ENCODE measurements at regions not wholly inside any gene's neighbourhood (a gene's known extent, or its start where the extent isn't known, plus 50 kb on each side); places are given as distances from the start of the nearest gene placed in this dataset.

DNA sequence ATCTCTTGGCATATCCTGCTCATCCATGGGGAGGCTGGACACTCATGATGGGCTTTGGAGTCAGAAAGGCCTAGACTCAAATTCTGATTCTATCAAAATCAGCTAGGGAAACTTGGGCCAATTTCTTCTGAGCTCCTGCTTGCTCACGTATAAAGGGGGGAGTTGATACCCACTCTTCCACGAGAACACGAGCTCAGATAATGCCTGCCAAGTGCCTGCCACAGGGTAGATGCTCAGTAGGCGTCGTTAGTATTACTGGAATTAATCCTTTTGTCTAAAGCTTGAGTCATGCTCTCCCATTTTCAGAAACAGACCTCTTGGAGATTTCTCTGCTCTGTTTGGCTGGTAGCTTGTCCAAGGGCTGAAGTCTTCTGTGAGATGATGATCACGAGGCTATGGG is 238.3 kb upstream of the MVB12B start:
- DNase-seq (ENCODE audit: low read depth): no peak

GRCh38 chr9:126089789-126090188 is 236.8 kb upstream of the MVB12B start:
- DNase-seq (ENCODE audit: low read depth): no peak

DNA sequence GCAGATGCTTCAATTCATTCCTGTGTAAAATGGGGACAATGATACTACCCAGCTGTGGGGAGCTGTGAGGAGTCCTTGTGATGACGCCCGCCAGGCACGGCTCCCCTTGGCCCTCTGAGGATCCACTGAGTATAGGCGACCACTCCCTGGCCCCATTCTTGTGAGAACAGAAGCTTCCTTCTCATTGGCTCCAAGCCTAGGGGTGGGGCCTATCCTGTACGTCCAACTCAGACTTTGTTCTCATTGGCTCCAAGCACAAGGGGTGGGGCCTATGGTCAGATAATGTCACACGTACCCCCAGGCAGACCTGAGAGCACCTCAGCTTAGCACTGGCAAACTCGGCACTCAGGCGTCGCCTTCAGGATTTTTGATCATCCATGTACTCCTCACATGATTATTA is 232.9 kb upstream of the MVB12B start:
- DNase-seq (ENCODE audit: low read depth): no peak

GRCh38 chr9:126095546-126096190 is 231.0 kb upstream of the MVB12B start:
- no peak for DNase-seq (ENCODE audit: low read depth)

DNA sequence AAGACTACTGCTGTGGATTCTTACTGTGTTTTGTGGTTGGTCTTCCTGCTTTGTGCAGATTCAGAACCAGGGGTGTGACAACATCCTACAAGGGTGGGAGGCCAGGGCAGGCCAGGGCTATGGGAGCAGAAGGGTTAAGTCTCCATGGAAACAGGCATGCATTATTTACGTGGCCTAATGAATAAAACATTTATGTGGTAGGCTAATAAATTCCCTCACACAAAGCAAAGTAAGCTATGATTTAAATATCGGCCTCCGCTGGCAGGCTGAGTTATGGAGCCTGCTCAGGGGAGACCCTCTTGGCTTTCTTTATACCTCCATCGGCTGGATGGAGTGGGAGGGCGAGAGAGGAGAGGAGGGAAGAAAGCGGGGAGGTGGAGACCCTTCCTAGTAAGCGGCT is 230.3 kb upstream of the MVB12B start:
- no peak for DNase-seq (ENCODE audit: low read depth)

- DNase-seq (ENCODE audit: low read depth): no peak
Observed at GRCh38 chr9:126097679-126098078, 228.9 kb upstream of the MVB12B start.

DNA sequence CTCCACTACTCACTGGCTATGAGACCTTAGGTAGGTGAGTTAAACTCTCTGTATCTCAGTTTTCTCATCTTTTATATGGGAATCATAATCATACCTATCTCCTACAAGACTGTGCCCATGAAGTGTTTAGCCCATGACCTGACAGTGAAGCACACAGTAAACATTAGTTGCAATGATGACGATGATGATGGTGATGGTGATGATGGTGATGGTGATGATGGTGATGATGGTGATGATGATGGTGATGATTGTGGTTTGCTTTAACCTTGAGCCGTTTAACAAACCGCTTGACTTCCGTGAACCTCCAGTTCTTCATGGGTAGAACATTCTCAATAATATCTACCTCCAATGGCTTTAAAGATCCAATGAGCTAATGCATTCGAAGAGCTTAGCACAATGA is 220.2 kb upstream of the MVB12B start:
- no peak for DNase-seq (ENCODE audit: low read depth)

DNA sequence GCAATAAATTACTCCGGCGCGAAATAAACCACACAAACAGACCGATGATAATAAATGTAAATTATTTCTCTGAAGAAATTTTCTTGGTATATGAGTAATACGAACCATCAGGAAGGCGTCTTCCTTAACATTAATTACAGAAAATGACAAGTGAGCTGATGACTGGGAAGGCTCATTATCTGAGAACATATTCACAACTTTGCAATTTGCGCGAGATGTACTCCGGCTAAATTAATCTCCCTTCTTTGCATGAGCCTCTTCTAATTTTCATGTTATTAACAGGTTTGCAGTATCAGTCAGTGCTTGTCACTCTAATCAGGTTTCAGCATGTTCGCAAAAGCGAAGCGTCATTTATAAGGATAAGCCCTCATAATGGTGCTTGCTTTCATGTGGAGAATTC is 218.9 kb upstream of the MVB12B start:
- no peak for DNase-seq (ENCODE audit: low read depth)

DNA sequence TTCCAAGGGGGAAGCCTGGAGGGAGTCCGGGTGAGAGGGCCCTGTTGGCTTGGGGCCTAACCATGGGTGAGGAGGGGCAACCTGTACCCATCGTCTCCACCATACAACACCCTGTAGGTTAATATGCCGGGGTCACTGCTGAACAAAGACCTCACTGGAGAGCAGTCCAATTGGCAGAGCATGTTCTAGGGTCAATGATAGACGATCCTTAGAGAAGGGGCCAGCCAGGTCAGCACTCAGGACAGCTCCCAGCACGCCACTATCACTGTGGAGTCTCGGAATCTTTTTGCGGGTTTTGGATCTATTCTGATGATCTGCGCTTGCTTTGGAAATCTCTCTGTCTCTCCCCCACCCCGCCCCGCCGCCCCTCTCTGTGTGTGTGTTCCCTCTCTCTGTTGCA is 218.4 kb upstream of the MVB12B start:
- no peak for DNase-seq (ENCODE audit: low read depth)

DNA sequence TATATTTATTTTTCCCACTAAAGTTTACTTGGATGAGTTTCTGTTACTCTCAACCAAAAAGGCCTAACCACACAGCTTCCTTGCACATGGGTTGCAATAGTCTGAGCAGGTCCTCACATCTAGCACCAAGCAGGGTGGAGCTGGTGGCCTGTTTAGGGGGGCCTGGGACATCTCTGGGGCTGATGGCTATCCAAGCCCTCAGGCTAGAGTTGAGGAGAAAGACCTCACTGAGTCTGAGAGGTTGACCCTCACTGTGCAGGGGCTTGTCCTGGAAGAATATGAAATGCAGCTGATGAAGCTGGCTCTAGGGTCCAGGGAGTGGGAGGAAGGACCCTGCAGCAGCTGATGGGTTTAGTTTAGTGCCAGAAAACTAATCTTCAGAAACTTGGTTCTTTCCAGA is 217.1 kb upstream of the MVB12B start:
- no peak for DNase-seq (ENCODE audit: low read depth)

DNA sequence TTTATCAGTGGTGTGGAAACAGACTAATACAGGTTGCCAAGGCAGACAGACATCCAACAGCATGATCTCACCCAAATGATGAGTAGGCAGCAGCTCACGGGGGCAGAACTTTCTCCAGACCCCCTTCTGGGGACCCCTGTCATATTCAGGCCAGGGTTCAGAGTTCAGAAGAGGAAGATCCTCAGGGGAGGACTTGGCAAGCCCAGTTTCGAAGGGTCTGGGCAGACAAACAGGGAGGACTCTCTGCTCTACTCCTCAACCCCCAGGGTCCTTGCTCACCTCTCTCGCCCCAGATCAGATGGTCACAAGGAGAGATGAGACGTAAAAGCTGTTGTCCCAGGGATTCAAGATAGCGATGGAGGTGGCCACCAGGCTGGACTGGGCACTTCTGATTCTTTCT is 215.1 kb upstream of the MVB12B start:
- no peak for DNase-seq (ENCODE audit: low read depth)

GRCh38 chr9:126112135-126112720 is 214.4 kb upstream of the MVB12B start:
- no peak for DNase-seq (ENCODE audit: low read depth)

DNA sequence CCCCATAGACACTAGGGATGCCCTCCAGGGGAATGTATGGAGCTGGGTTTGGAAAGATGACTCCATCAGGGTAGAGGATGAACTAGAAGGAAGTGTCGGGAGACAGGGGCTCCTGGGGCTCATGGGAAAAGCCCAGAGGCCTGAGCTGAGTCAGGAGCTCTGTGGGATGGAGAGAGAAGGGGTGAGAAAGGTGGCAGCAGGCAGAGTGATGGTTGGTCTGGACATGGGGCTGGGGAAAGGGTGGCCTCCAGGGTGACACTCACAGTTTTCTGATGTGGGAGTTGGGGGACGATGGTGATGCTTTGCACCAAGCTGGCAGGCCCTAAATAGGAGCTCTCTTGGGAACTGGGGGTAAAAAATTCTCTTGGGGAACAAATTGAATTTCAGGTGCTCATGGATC is 213.5 kb upstream of the MVB12B start:
- DNase-seq (ENCODE audit: low read depth): no peak

DNA sequence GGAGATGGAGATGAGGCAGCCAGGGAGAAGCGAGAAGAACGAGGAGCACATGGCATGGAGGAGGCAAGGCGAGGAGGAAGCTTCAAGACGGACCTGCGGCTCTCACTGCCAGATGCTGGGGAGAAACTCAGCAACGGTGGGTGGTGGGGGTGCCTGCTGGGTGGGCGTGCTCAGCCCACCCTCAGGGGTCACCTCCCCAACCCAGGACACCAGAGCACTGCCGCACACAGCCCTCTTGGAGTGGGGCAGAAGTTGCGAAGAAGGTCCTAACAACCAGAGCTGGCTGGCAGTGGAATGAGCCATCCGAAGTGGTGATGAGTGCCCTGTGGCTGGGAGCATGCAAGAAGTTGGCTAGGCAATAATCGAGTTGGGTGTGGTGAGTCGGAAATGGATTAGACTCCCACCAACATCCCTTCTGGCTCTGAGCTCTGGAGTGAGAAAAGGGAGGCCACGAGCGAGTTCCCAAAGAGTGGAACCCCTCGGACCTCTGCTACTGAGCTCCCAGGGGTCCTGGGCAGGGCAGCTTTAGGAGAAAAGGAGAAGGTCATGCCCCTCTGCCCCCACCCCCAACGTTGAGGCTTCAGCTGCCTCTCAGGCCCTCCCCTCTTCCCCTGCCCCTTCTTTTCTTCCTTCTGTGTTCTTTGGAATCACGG is 212.7 kb upstream of the MVB12B start:
- DNase-seq (ENCODE audit: low read depth): no peak

- no peak for DNase-seq (ENCODE audit: low read depth)
Observed at GRCh38 chr9:126114409-126114760, 212.2 kb upstream of the MVB12B start.

DNA sequence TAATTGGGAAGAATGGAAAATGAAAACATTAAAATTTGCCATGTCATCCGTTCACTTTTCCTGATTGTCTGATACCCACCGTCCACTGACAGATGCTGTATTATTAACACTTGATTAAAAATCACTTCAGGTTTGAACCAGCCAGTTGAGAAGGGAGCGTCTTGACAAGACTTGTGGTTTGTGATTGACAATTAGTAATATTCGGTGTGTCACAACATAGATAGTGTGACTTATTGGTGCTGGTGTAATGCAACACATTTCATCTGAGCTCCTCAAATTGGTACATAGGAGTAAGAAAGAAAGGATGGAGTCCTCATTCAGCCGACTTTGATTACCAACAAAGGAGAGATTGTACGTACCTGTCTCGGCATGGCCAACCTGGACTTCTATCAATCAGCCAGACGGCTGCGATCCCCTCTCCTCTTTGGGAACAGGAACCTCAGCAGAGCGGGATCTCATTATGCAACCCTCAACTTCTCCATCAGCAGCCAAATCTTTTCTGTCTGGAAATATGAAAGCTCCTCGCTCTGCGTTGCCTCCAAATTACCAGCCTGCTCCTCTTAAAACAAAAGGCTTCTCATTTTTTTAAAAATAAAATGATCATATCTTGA is 211.7 kb upstream of the MVB12B start:
- DNase-seq (ENCODE audit: low read depth): no peak

- DNase-seq (ENCODE audit: low read depth): no peak
Observed at GRCh38 chr9:126116351-126117157, 210.1 kb upstream of the MVB12B start.

GRCh38 chr9:126117158-126117425 is 209.5 kb upstream of the MVB12B start:
- no peak for DNase-seq (ENCODE audit: low read depth)

DNA sequence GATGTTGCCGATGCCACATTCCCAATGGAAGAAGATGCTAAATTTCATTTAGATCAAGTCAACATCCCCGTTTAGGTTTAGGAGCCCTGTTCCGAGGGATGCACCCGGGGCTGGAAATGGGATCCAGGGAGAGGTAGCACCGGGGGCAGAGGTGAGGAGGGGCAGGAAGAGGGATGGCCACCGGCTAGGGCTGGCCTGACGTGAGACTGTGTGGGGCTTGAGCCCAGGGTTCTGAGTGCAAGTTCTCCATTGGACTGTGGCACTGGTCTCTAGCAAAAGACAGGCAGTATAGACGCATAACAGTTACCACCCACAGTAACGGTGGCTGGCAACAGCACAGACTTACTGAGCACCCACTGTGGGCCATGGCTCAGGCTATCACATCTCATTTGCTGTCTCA is 209.0 kb upstream of the MVB12B start:
- no peak for DNase-seq (ENCODE audit: low read depth)

DNA sequence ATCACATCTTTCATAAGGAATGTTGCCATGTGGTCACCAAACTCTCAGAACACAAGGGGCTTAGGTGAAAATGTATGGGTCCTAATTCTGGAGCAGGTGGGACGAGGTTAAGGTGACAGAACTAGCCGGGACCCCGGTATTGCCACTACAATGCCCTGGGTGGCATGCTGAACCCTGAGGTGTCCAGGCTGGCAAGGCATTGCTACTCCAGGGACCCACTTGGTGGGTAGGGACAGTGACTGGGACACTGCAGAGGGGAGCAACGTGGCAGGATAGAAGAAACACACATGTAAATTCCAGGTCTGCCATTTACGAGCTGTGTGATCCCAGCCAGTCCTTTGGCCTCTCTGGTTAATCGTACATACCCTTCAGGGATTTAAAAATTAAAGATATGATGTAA is 206.9 kb upstream of the MVB12B start:
- DNase-seq (ENCODE audit: low read depth): no peak

DNA sequence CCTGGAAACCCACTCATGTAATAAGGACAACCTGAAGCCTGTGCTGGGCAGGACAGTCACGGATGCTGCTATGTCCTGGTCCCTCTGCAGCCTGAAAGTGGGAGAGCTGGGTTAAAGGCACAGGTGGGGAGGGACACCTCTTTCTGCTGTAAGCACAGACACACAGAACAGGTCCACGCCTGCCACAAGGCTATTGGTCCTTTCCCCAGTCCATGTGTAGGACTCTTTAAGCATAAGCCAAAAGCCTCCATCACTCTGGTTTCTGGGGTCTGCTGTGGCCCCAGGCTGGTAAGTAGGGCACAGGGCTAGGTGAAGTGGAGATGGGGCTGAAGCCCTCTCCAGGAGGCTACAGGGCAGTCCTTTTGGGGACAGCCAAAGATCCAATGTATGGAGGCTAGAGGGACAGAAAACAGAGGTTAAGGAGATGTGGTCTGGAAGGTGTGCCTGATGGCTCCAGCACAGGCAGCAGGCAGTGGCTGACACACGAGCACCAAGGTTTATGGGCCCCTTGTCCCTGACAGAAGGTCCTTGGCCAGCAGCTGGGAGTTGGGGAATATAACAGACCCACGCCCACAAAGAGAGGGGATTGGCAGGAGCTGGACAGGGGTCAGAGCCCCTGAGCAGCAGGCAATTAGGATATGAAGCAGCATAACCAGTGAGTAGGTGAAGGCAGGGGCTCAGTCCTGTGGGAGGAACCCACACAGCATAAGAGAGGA is 203.6 kb upstream of the MVB12B start:
- no peak for DNase-seq (ENCODE audit: low read depth)

- no peak for DNase-seq (ENCODE audit: low read depth)
Observed at GRCh38 chr9:126123927-126124326, 202.7 kb upstream of the MVB12B start.

Measured in HT1080 (cell line).